ENCODE measurements at regions not wholly inside any gene's neighbourhood (a gene's known extent, or its start where the extent isn't known, plus 50 kb on each side); places are given as distances from the start of the nearest gene placed in this dataset.

- DNase-seq = no peak
Observed at GRCh38 chr1:4553761-4554160, 100.6 kb upstream of the AJAP1 start.

DNA sequence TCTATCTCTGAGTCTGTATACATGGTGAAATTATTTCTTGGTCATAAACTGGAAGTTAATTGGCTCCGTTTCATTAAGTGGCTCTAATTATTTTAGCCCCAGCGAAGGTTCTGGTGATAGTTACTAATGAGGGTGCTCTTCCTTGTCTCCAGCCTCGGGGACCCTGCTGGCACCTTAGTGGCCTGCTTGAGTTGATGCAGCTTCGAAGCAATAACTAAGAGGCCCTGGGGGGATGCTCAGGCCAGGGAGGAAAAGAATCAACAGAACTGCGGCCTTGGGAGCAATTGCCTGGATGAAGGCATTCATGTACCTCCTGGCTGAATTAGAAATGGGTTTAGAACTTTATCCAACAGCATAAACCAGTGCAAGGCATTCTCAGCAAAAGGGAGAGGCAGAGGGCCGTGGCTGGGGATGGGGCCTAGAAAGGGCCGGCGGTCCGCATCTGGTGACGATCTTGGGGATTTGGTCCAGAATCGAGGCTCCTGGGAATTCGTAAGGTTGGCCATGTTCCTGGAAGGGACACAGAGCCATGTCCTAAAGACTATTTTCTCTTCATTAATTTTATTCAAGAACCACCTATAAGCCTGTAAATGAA is 100.0 kb upstream of the AJAP1 start:
- DNase-seq = no peak

GRCh38 chr1:4557949-4558348 is 96.5 kb upstream of the AJAP1 start:
- DNase-seq = no peak

DNA sequence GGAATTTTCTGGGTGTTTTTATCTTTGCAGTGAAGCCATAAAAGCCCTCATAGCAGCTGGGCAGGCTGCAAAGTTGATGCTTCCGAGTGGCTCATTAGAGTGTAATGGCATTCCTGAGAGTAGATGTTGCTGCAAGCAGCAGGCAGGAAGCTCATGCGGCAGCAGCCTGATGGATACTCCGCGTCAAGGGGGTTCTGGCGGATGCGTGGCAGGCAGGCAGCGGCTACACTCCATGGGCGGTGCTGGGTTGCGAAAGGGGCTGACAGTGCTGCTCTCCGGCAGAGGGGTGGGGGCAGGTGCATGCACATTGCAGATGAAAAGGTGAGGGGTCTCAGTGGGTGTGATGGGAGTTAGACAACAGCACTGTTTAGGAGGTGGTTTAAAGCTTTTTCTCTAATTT is 93.2 kb upstream of the AJAP1 start:
- no peak for DNase-seq

DNA sequence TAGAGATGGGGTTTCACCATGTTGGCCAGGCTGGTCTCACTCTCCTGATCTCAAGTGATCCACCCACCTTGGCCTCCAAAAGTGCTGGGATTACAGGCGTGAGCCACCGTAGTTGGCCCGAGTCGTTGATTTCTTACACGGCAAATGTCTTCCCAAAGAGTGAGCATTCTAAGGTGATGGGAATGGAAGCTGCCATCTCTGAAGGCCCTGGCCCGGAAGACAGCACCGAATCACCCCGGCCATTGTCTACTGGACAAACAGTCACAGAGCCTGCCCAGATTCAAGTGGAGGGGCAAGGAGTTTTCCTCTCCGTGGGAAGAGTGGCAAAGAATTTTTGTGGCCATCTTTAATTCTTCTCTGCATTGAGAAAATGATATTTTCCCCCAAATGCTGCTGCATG is 92.1 kb upstream of the AJAP1 start:
- no peak for DNase-seq

DNA sequence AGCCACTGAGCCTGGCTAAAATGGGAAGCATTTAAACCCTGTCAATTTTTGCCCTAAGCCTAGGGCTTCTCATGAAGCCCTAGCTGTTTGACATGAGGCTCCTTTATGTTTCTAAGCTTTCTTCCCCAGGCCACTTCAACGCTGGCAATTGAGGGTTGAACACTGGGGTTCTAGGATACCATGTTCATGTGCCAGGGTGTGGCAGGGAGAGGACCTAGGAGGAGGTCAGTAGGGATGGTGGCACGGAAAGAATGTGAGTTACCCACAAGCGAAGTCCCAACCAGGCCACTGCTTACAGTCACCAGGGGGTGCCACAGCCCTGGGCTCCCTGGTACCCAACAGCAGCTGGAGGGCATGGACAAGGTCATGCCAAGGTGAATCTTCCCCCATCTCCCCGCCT is 90.8 kb upstream of the AJAP1 start:
- DNase-seq = no peak

- DNase-seq = no peak
Observed at GRCh38 chr1:4564051-4564450, 90.4 kb upstream of the AJAP1 start.

DNA sequence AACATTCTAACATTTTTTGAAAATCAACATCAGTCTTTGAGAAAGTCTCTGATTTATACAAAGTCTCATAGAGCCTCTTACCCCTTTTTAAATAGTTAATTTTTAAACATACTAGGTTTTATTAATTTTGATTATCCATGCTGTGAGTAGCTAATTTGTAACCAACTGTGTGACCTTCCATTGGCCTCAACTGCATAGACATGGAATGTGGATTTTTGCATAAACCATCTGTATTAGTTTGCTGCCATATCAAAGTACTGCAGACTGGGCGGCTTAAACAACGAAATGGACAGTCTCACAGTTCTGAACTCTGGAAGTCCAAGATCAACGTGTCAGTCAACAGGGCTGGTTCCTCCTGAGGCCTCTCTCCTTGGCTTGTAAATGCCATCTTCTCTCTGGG is 89.2 kb upstream of the AJAP1 start:
- DNase-seq = no peak

DNA sequence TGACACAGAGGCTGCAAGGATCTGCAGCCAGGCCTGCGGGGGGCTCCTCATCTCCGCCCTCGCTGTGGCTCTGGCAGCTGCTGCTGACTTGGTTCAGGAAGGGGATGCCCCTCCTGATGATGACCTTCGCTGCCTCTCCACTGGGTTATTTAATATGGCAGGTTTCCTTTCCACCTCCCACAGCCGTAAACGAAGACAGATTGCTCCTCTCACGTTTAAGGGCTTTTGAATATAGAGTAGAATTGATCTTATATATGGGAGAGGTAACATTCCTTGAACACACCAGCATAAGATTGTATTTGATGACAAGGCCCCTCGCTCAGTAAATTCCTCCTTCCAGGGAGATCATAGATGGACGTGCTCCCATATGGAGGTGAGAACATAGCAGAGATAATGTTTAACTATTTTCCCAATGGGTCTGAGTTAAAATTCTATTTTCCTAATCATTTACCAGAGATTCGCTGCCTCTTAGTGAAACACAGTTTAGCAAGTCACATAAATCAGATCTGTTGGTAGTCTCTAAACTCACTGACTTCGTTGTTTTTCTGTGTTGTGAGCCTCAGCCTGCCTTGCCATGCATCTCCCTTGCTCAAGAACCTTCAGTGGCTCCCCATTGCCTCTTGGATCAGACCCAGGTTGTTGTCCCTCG is 88.5 kb upstream of the AJAP1 start:
- no peak for DNase-seq

DNA sequence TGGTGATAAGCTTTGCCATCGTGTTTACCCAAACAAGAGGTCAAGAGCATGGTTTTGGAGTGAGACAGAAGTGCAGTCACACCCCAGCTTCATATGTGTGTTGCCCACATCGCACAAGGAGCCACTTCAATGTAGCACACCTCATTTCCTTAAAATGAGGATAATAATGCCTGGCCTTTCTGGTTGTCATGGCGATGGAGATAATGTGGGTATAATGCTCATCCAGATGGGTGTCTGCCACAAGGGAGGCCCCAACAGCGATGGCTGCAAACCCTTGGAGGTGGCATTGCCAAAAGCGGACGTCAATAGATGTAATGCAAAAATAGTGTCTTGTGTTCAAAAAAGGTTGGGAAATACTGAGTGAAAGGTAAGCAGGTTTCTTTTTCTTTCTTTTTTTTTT is 83.1 kb upstream of the AJAP1 start:
- DNase-seq = no peak

DNA sequence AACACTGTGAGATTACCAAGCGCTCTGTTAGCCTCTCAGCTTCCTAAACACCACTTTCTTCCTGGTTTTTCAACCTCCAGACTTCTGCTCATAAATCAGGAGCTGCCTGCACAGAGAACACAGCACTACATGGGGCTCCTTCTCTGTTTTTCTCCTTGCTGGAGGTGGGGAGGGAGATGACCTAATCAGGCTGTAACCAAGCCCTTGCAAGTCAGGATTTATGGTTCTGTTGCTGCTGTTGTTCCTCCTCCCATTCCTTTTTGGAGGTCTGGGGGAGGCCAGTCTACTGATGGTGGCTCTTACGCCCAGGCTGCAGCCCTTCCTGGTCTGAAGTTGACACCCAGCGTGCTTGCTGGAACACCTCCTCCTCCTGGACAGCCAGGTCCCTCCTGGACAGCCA is 80.9 kb upstream of the AJAP1 start:
- no peak for DNase-seq

- DNase-seq = no peak
Observed at GRCh38 chr1:4581807-4582206, 72.6 kb upstream of the AJAP1 start.

DNA sequence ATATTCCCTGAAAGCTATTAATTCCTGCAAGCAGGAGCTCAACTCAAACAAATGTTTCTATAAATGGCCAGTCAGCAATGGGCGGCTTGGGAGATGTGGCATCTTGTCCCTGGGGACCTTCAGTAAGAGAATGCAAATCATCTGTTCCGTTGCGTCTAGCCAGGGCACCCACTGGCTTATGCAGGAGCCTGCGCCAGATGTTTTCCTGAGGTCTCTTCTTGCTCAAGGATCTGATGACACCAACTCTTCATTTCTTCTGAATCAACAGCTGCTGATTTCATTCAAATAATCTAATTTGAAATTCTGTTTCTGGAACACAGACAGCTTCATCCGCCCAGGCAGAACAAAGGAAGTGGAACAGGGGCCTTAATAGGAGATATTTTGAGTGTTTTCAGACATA is 70.0 kb upstream of the AJAP1 start:
- no peak for DNase-seq

- peak; percentile 76 for DNase-seq
Observed at GRCh38 chr1:4585216-4585615, 69.2 kb upstream of the AJAP1 start.

GRCh38 chr1:4585705-4586104 is 68.7 kb upstream of the AJAP1 start:
- no peak for DNase-seq

DNA sequence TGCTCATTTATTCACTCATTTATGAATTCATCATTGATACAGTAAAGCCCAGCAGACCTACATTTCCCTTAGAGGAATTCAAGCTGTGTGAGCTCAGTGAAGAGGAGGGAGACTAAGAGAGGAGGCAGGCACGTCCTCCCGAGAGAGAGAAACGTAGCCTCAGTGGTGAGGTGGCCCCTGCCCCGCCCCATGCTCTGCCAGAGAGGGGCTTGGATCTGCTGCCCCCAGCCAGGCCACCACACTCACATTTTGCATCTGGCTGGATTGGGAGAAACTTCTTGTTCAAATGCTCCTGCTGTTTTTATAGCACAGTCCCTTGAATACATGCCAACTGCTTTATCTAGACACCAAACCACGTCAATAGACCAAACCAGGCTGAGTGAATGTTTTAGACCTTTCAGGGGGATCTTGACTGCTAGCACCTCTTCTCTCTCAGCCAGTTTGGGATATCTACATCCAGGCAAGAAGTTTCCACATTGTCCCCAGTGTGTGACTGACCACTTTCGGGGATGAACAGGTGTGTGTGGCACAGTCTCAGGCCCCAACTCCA is 67.7 kb upstream of the AJAP1 start:
- DNase-seq = no peak

DNA sequence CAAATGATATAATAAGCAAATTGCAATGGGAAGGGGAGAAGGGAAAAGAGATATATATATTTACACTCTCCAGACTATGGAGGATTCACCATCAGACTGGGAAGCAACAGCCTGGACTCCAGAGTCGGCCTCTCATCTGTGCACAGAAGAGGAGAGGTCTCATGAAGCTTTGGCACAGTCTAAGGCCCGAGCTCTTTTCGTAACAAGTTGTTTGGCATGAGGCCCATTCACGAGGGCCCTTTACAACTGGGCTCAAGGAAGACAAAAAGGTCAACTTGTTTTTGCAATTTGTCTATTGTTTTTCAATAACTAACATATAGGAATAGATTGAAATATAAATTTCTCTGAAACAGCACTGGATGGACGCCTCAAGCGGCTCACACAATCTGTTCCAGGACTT is 66.7 kb upstream of the AJAP1 start:
- no peak for DNase-seq

GRCh38 chr1:4590756-4591155 is 63.7 kb upstream of the AJAP1 start:
- DNase-seq = no peak

- no peak for DNase-seq
Observed at GRCh38 chr1:4591926-4592325, 62.5 kb upstream of the AJAP1 start.

DNA sequence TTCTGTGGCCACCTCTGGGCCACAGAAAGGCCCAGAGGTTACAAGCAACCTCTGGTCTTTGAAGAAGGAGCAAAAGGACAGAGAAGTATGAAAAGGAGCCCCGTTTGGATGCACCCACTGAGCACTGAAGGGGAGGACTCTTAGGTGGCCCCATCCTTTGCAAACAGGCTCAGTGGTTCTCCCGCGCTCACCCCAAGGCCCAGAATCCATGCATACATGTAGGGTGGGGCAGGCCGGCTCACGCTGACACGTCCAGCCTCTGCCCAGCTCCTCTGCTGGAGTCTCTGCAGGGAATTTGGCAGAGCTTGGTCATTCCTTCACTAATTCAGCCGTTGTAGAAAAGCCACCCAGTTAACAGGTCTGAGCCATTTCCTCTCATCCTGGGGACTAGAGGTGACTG is 61.3 kb upstream of the AJAP1 start:
- no peak for DNase-seq

DNA sequence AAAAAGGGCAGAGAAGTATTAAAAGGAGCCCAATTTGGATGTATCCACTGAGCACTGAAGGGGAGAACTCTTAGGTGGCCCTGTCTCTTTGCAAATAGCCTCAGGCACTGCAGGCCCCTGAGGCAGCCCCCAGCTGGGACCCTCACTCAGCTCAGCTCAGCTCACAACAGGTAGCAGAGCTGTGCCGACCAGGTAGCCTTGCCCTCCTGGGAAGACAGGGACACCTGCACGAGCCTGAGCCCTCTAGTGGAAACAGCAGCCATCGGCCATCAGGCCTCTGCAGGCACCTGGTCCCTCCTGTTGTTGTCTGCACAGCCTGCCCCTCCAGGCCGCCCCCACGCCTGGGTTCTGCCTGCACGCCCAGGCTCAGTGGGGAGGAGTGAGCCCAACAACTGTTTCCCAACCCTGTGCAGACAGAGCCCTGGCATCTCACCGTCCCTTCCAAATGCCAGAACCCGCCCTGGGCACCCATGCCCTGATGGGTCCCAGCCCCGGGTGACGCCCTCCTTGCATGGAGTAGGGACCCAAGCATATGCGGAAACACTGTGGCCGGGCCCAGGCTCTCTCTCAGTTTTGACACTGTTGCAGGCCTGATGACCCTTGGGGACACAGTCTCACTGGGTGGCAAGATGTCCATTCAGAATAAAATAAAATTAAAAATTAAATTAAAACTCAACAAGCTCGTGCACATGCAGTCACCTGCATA is 60.0 kb upstream of the AJAP1 start:
- no peak for DNase-seq

- no peak for DNase-seq
Observed at GRCh38 chr1:4595341-4596225, 58.8 kb upstream of the AJAP1 start.

GRCh38 chr1:4596486-4596885 is 57.9 kb upstream of the AJAP1 start:
- DNase-seq = no peak
